GM12878 (cell line): ENCODE measurements at regions not wholly inside any gene's neighbourhood (a gene's known extent, or its start where the extent isn't known, plus 50 kb on each side); places are given as distances from the start of the nearest gene placed in this dataset.

Experiments
- ATAC-seq: fragments of 200-7000 bp; cut with Tn5 transposase; 3 replicates; pipeline ENCODE4 v1.9.1; 2020; ENCODE audit warnings: mild to moderate bottlenecking, moderate library complexity
- BruUV-seq: library from RNA; stranded (reverse); fragments of 400-500 nt; replicated peaks from 2 replicates; lab custom pipeline; 2021; lab: Mats Ljungman, UMichigan
- CTCF ChIA-PET: fragments of 300-600 bp; sonication (Branson Sonifier 250); formaldehyde crosslinking; extraction: SDS; loops from one replicate; lab custom pipeline; 2021; ENCODE audit warnings: inconsistent platforms; lab: Yijun Ruan, JAX
- POLR2A ChIA-PET: fragments of 350-600 bp; formaldehyde crosslinking; extraction: SDS; loops from one replicate; lab custom pipeline; 2021; ENCODE audit warnings: inconsistent platforms; lab: Charles Lee
- RAD21 ChIA-PET: fragments of 300-600 bp; sonication (Branson Sonifier 250); formaldehyde crosslinking; loops from one replicate; lab custom pipeline; 2023; ENCODE audit warnings: antibody characterized with exemption; ENCODE audit not compliant: unreplicated experiment; lab: Charles Lee
- SMC1A ChIA-PET: fragments of 300-600 bp; sonication (Branson Sonifier 250); formaldehyde crosslinking; loops from one replicate; lab custom pipeline; 2023; ENCODE audit not compliant: unreplicated experiment, uncharacterized antibody; lab: Charles Lee
- DNase-seq: peaks from one replicate; pipeline ENCODE4 v3.0.0-alpha.2; 2011; ENCODE audit warnings: low read depth, low spot score
- FAIRE-seq: peaks from 3 replicates; lab custom pipeline; 2011; peaks lifted over from hg19 to GRCh38; lab: Jason Lieb, UNC
- H2AFZ ChIP-seq: 2 replicates; pipeline ENCODE4 v1.6.0; 2011; ENCODE audit warnings: low read depth, low read length, control low read depth; ENCODE audit not compliant: control insufficient read depth
- H3K27ac ChIP-seq: 2 replicates; pipeline ENCODE4 v1.5.1; 2011; ENCODE audit warnings: control low read depth; ENCODE audit not compliant: control insufficient read depth, insufficient read depth
- H3K27me3 ChIP-seq, 2 experiments: replicated peaks in 1 of 2; 2 replicates each; pipeline versions ENCODE4 v1.6.0 to v1.6.1; 2011; ENCODE audit warnings: low read length in 1 of 2; ENCODE audit not compliant: control insufficient read depth in 2 of 2, insufficient read depth in 2 of 2
- H3K36me3 ChIP-seq, 2 experiments: 2 replicates each; pipeline ENCODE4 v1.5.1; 2011; ENCODE audit warnings: low read length in 1 of 2; ENCODE audit not compliant: control insufficient read depth in 2 of 2, insufficient read depth in 2 of 2
- H3K4me1 ChIP-seq: 2 replicates; pipeline ENCODE4 v1.6.1; 2011; ENCODE audit warnings: mild to moderate bottlenecking, low read length, moderate library complexity, mixed read lengths; ENCODE audit not compliant: control insufficient read depth, insufficient read depth
- H3K4me2 ChIP-seq: 2 replicates; pipeline ENCODE4 v1.6.0; 2011; ENCODE audit warnings: control low read depth; ENCODE audit not compliant: control insufficient read depth, insufficient read depth
- H3K4me3 ChIP-seq: fragments of 200-600 bp; sonication (generic); 2 replicates; pipeline ENCODE4 v1.5.1; 2016
- H3K79me2 ChIP-seq: 2 replicates; pipeline ENCODE4 v1.6.0; 2011; ENCODE audit warnings: low read length; ENCODE audit not compliant: control insufficient read depth, insufficient read depth
- H3K9ac ChIP-seq: 2 replicates; pipeline ENCODE4 v1.8.0; 2011; ENCODE audit warnings: low read length, control low read depth, mixed read lengths; ENCODE audit not compliant: control insufficient read depth, insufficient read depth
- H3K9me3 ChIP-seq: replicated peaks from 3 replicates; pipeline ENCODE4 v1.5.1; 2011; ENCODE audit warnings: mild to moderate bottlenecking, low read length; ENCODE audit not compliant: control insufficient read depth, insufficient read depth
- H4K20me1 ChIP-seq: 2 replicates; pipeline ENCODE4 v1.6.0; 2011; ENCODE audit not compliant: control insufficient read depth, insufficient read depth
- CHD4 ChIP-seq: fragments of 200-600 bp; sonication (generic); IDR thresholded peaks from 2 replicates; pipeline ENCODE4 v1.6.1; 2016; ENCODE audit warnings: mild to moderate bottlenecking
- E4F1 ChIP-seq: fragments of 450-650 bp; IDR thresholded peaks from 2 replicates; pipeline ENCODE4 v1.6.1; 2018; ENCODE audit warnings: borderline replicate concordance, mild to moderate bottlenecking; ENCODE audit not compliant: partially characterized antibody
- EGR1 ChIP-seq, 2 experiments: IDR thresholded peaks; 1 replicate in 1 of 2; 2 replicates in 1 of 2; pipeline ENCODE4 v1.6.1; 2011 to 2012; ENCODE audit warnings: low read depth in 2 of 2, low read length in 2 of 2, borderline replicate concordance in 1 of 2, mild to moderate bottlenecking in 1 of 2, moderate library complexity in 1 of 2
- HDAC6 ChIP-seq: fragments of 200-600 bp; sonication (generic); IDR thresholded peaks from one replicate; pipeline ENCODE4 v1.8.0; 2017; ENCODE audit warnings: antibody characterized with exemption; ENCODE audit not compliant: unreplicated experiment
- IKZF1 ChIP-seq: fragments of 450-650 bp; conservative IDR thresholded peaks from 2 replicates; pipeline ENCODE4 v1.6.1; 2017; ENCODE audit warnings: antibody characterized with exemption, mild to moderate bottlenecking
- LARP7 ChIP-seq: fragments of 450-650 bp; IDR thresholded peaks from 2 replicates; pipeline ENCODE4 v1.6.1; 2017; ENCODE audit warnings: mild to moderate bottlenecking
- NBN ChIP-seq: fragments of 450-650 bp; IDR thresholded peaks from 2 replicates; pipeline ENCODE4 v1.6.1; 2016
- NFYB ChIP-seq: IDR thresholded peaks from 2 replicates; pipeline ENCODE4 v1.6.1; 2011; ENCODE audit warnings: low read depth, mild to moderate bottlenecking, low read length, improper control_type of control experiment, moderate library complexity; ENCODE audit not compliant: insufficient read depth
- NR2F1 ChIP-seq: fragments of 450-650 bp; conservative IDR thresholded peaks from 2 replicates; pipeline ENCODE4 v1.6.1; 2017; ENCODE audit warnings: mild to moderate bottlenecking
- TCF12 ChIP-seq: IDR thresholded peaks from 2 replicates; pipeline ENCODE4 v1.6.1; 2011; ENCODE audit warnings: low read depth, mild to moderate bottlenecking, low read length
- TCF7 ChIP-seq: IDR thresholded peaks from 2 replicates; pipeline ENCODE4 v1.6.1; 2014; ENCODE audit warnings: antibody characterized with exemption, borderline replicate concordance
- YBX1 ChIP-seq: fragments of 450-650 bp; IDR thresholded peaks from 2 replicates; pipeline ENCODE4 v1.6.1; 2016; ENCODE audit warnings: antibody characterized with exemption
- ZNF207 ChIP-seq: fragments of 450-650 bp; IDR thresholded peaks from 2 replicates; pipeline ENCODE4 v1.6.1; 2014; ENCODE audit warnings: antibody characterized with exemption, mild to moderate bottlenecking, borderline replicate concordance
- ZNF622 ChIP-seq: fragments of 450-650 bp; IDR thresholded peaks from 2 replicates; pipeline ENCODE4 v1.6.1; 2017; ENCODE audit warnings: mild to moderate bottlenecking, inconsistent platforms
- ZNF687 ChIP-seq: fragments of 450-650 bp; IDR thresholded peaks from 2 replicates; pipeline ENCODE4 v1.6.1; 2017; ENCODE audit warnings: mild to moderate bottlenecking, moderate library complexity
- ZSCAN29 ChIP-seq: fragments of 450-650 bp; IDR thresholded peaks from 2 replicates; pipeline ENCODE4 v1.6.1; 2017; ENCODE audit warnings: mild to moderate bottlenecking, moderate library complexity
- ZZZ3 ChIP-seq: IDR thresholded peaks from 2 replicates; pipeline ENCODE4 v1.6.1; 2011; ENCODE audit warnings: low read depth; ENCODE audit not compliant: control insufficient read depth, insufficient read length
- whole genome bisulfite sequencing: methylation state at CpG from one replicate; pipeline ENCODE4 v1.1.6; 2016; ENCODE audit warnings: low lambda C conversion rate; ENCODE audit not compliant: insufficient replicate concordance, insufficient coverage; ENCODE audit errors: missing lambda C conversion rate; 5-methylcytosine and 5-hydroxymethylcytosine counted together
- in situ Hi-C: fragments of 300-500 bp; cut with MboI; formaldehyde crosslinking; loops from 9 replicates; pipeline ENCODE4 v1.14.3; 2018; ENCODE audit warnings: mixed read lengths
- intact Hi-C: fragments of 100-400 bp; cut with micrococcal nuclease; formaldehyde crosslinking; loops from one replicate; pipeline ENCODE4 v1.14.2; 2022; ENCODE audit not compliant: unreplicated experiment

GRCh38 chr13:78768950-78769349 is 110.0 kb upstream of the OBI1 start:
- intact Hi-C loops, result no loop called here
- FAIRE-seq, result no peak
- Histone ChIP-seq H2AFZ (no peak overlapping the region), H3K79me2 (no peaks in the 10 kb centered on the region), H3K27ac (no peak overlapping the region), H3K36me3 (no peaks in the 10 kb centered on the region), H3K27me3 (no peaks in the 10 kb centered on the region), H3K4me1 (no peaks in the 10 kb centered on the region), H3K4me3 (no peak overlapping the region), H3K9ac (no peak overlapping the region), H4K20me1 (no peaks in the 10 kb centered on the region), H3K4me2 (no peak overlapping the region), H3K9me3 (no peaks in the 10 kb centered on the region)
- BruUV-seq, result no TSS peak
- no peak for ATAC-seq
- CTCF ChIA-PET, result no interaction called here
- SMC1A ChIA-PET, result no interaction called here
- in situ Hi-C loops, result no loop called here
- 7% methylated on average over 1 of the region's 1 CpG for WGBS
- TF ChIP-seq YBX1, result no peak
- TF ChIP-seq EGR1 (IDR thresholded peaks at IDR 0.05; ENCODE audit: borderline replicate concordance in 1 of 2, low read depth in 2 of 2, low read length in 2 of 2), result no peak
- no peak for TF ChIP-seq NBN
- TF ChIP-seq NR2F1, result no peak
- no peak for TF ChIP-seq IKZF1
- TF ChIP-seq TCF12, result no peak
- no peak for TF ChIP-seq HDAC6
- no peak for TF ChIP-seq TCF7
- no peak for TF ChIP-seq ZNF207
- TF ChIP-seq ZSCAN29, result no peak
- TF ChIP-seq ZNF622, result no peak
- no peak for TF ChIP-seq E4F1
- TF ChIP-seq CHD4, result no peak
- no peak for TF ChIP-seq ZNF687
- TF ChIP-seq LARP7, result no peak
- no peak for TF ChIP-seq NFYB
- no peak for TF ChIP-seq ZZZ3
- POLR2A ChIA-PET, result no interaction called here
- DNase-seq, result no peak
- RAD21 ChIA-PET, result no interaction called here
